ENCODE measurements at regions not wholly inside any gene's neighbourhood (a gene's known extent, or its start where the extent isn't known, plus 50 kb on each side); places are given as distances from the start of the nearest gene placed in this dataset.

GRCh38 chr10:43746906-43747305 lies 98.2 kb upstream of the ZNF32 start:
- Mint-ChIP-seq H3K9me3 (ENCODE audit: low read depth) (peaks cover 5% of the 10 kb centered on the region), H3K27ac (no peak overlapping the region), H3K36me3 (ENCODE audit: insufficient read depth) (no peaks in the 10 kb centered on the region), H3K4me1 (ENCODE audit: low read depth) (no peaks in the 10 kb centered on the region), H3K4me3 (ENCODE audit: low read depth) (no peak overlapping the region), H3K27me3 (peaks cover 8% of the 10 kb centered on the region)
- no peak for DNase-seq (ENCODE audit: low spot score, unreplicated experiment)
- no peak for TF ChIP-seq CTCF (IDR thresholded peaks at IDR 0.05; ENCODE audit: unreplicated experiment)

GRCh38 chr10:43739161-43739560 lies 90.5 kb upstream of the ZNF32 start:
- no peak overlapping the region for H3K4me3 Mint-ChIP-seq (ENCODE audit: low read depth)
- H3K9me3 Mint-ChIP-seq (ENCODE audit: low read depth), result peaks cover 6% of the 10 kb centered on the region
- no peak for TF ChIP-seq CTCF (IDR thresholded peaks at IDR 0.05; ENCODE audit: unreplicated experiment)
- peaks cover 16% of the 10 kb centered on the region for H3K27me3 Mint-ChIP-seq
- no peak for DNase-seq (ENCODE audit: low spot score, unreplicated experiment)
- no peaks in the 10 kb centered on the region for H3K36me3 Mint-ChIP-seq (ENCODE audit: insufficient read depth)
- H3K27ac Mint-ChIP-seq, result no peak overlapping the region
- H3K4me1 Mint-ChIP-seq (ENCODE audit: low read depth), result peaks cover 1% of the 10 kb centered on the region

- no peaks in the 10 kb centered on the region for H3K36me3 Mint-ChIP-seq (ENCODE audit: insufficient read depth)
- H3K27ac Mint-ChIP-seq, result no peak overlapping the region
- H3K4me3 Mint-ChIP-seq (ENCODE audit: low read depth), result no peak overlapping the region
- H3K27me3 Mint-ChIP-seq, result peaks cover 16% of the 10 kb centered on the region
- peaks cover 3% of the 10 kb centered on the region for H3K9me3 Mint-ChIP-seq (ENCODE audit: low read depth)
- H3K4me1 Mint-ChIP-seq (ENCODE audit: low read depth), result peaks cover 5% of the 10 kb centered on the region
- TF ChIP-seq CTCF (IDR thresholded peaks at IDR 0.05; ENCODE audit: unreplicated experiment), result no peak
- no peak for DNase-seq (ENCODE audit: low spot score, unreplicated experiment)
Observed at GRCh38 chr10:43737003-43737402, 88.3 kb upstream of the ZNF32 start.

GRCh38 chr10:43735907-43736306 lies 87.2 kb upstream of the ZNF32 start:
- no peak overlapping the region for H3K27ac Mint-ChIP-seq
- no peaks in the 10 kb centered on the region for H3K36me3 Mint-ChIP-seq (ENCODE audit: insufficient read depth)
- no peak overlapping the region for H3K4me3 Mint-ChIP-seq (ENCODE audit: low read depth)
- peaks cover 5% of the 10 kb centered on the region for H3K4me1 Mint-ChIP-seq (ENCODE audit: low read depth)
- H3K27me3 Mint-ChIP-seq, result peaks cover 16% of the 10 kb centered on the region
- DNase-seq (ENCODE audit: low spot score, unreplicated experiment), result no peak
- TF ChIP-seq CTCF (IDR thresholded peaks at IDR 0.05; ENCODE audit: unreplicated experiment), result no peak
- H3K9me3 Mint-ChIP-seq (ENCODE audit: low read depth), result peaks cover 2% of the 10 kb centered on the region

- DNase-seq (ENCODE audit: low spot score, unreplicated experiment), result no peak
- Mint-ChIP-seq H3K27ac (no peak overlapping the region), H3K4me1 (ENCODE audit: low read depth) (peaks cover 5% of the 10 kb centered on the region), H3K27me3 (peaks cover 12% of the 10 kb centered on the region), H3K4me3 (ENCODE audit: low read depth) (no peak overlapping the region), H3K9me3 (ENCODE audit: low read depth) (peaks cover 2% of the 10 kb centered on the region), H3K36me3 (ENCODE audit: insufficient read depth) (no peaks in the 10 kb centered on the region)
- TF ChIP-seq CTCF (IDR thresholded peaks at IDR 0.05; ENCODE audit: unreplicated experiment), result no peak
Observed at GRCh38 chr10:43734716-43735115, 86.0 kb upstream of the ZNF32 start.
